SK-N-MC (cell line): ENCODE measurements at regions not wholly inside any gene's neighbourhood (a gene's known extent, or its start where the extent isn't known, plus 50 kb on each side); places are given as distances from the start of the nearest gene placed in this dataset.

Source experiments
- EZH2 ChIP-seq: fragments of 200-600 bp; sonication (generic); IDR thresholded peaks from one replicate; pipeline ENCODE4 v1.6.1; 2017; ENCODE audit warnings: antibody characterized with exemption
- POLR2AphosphoS5 ChIP-seq: IDR thresholded peaks from 2 replicates; pipeline ENCODE4 v1.6.1; 2012; ENCODE audit warnings: mild to moderate bottlenecking, low read depth, low read length, borderline replicate concordance

DNA sequence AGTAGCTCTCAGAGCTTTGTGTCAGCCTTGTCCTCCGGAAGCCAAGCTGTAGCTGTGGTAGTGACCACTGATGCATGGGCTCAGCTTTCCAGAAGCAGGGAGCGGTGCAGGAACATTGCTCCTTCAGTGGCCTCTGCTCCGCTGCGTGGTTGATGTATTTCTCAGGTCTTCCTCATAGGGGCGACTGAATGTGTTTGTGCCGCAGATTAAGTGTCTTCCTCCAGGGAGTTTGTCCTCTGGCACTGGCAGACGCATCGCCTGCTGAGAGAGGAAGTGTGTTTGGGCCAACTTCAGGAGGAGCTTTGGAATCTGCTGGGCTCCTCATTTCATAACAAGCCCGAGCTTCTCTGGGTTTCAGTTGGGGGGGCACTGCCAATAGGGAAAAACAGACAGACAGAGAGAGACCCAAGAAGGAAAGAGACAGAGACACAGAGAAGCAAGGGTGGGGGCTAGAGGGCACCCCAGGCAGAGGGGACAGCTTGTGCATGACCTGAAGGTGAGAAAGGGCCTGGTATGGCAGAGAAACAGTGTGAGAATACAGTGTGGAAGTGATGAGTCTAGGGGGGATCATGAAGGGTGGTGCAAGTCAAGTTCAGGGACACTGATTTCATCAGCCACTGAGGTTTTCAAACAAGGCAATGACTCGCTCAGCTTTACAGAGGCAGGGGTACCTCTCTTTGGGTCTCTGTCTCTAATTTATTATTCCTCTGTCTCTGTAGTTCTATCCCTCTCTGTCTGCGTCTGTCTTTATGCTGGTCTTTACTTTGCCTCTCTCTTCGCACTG, 69.4 kb upstream of the PRIMA1 start:
- no peak for TF ChIP-seq EZH2
- TF ChIP-seq POLR2AphosphoS5 = no peak
